K562 (cell line): ENCODE measurements at regions not wholly inside any gene's neighbourhood (a gene's known extent, or its start where the extent isn't known, plus 50 kb on each side); places are given as distances from the start of the nearest gene placed in this dataset.

Experiments
- ATAC-seq: fragments of 200-7000 bp; cut with Tn5 transposase; 3 replicates; pipeline ENCODE4 v1.9.1; 2020; ENCODE audit warnings: moderate library complexity
- BruUV-seq: library from RNA; stranded (reverse); fragments of 400-500 nt; replicated peaks from 2 replicates; lab custom pipeline; 2021; lab: Mats Ljungman, UMichigan
- CTCF ChIA-PET: fragments of 300-600 bp; formaldehyde crosslinking; extraction: SDS; loops from one replicate; lab custom pipeline; 2021; ENCODE audit warnings: low intra/inter-chr PET ratio; lab: Yijun Ruan, JAX
- POLR2A ChIA-PET: fragments of 300-600, 350-650 bp; sonication (Branson Sonifier 250); formaldehyde crosslinking; extraction: SDS; loops from one replicate; lab custom pipeline; 2021; ENCODE audit warnings: antibody characterized with exemption, inconsistent platforms; lab: Yijun Ruan, JAX
- DNase-seq, 4 experiments: peaks; one replicate each; pipeline versions ENCODE4 v3.0.0 to v3.0.0-alpha.2; 2011 to 2018; ENCODE audit warnings: low spot score in 3 of 4, mixed read lengths in 3 of 4; ENCODE audit errors: extremely low read depth in 1 of 4
- FAIRE-seq: peaks from 2 replicates; lab custom pipeline; 2011; peaks lifted over from hg19 to GRCh38; lab: Jason Lieb, UNC
- H2AFZ ChIP-seq: 2 replicates; pipeline ENCODE4 v1.6.0; 2011; ENCODE audit warnings: low read depth, low read length, control low read depth, inconsistent platforms
- H3K27ac ChIP-seq: fragments of 200-600 bp; 3 replicates; pipeline ENCODE4 v1.8.0; 2011; ENCODE audit warnings: low read depth, mild to moderate bottlenecking, control low read depth, inconsistent platforms, low read length, moderate library complexity, mixed read lengths; ENCODE audit errors: extremely low read depth
- H3K27me3 ChIP-seq, 2 experiments: fragments of 300-600 bp in 1 of 2; 2 replicates in 1 of 2; 3 replicates in 1 of 2; pipeline versions ENCODE4 v1.6.0 to v1.8.0; 2011; ENCODE audit warnings: inconsistent platforms in 2 of 2, low read length in 2 of 2, mild to moderate bottlenecking in 1 of 2, mixed read lengths in 1 of 2, moderate library complexity in 1 of 2; ENCODE audit not compliant: control insufficient read depth in 2 of 2, insufficient read depth in 2 of 2
- H3K36me3 ChIP-seq: fragments of 300-600 bp; 3 replicates; pipeline ENCODE4 v1.8.0; 2011; ENCODE audit warnings: mild to moderate bottlenecking, low read length, inconsistent platforms; ENCODE audit not compliant: control insufficient read depth, insufficient read depth
- H3K4me1 ChIP-seq, 2 experiments: fragments of 200-600 bp in 1 of 2; replicated peaks in 1 of 2; 2 replicates in 1 of 2; 3 replicates in 1 of 2; pipeline versions ENCODE4 v1.5.1 to v1.8.0; 2011; ENCODE audit warnings: inconsistent platforms in 2 of 2, low read length in 2 of 2, mild to moderate bottlenecking in 1 of 2, mixed read lengths in 1 of 2, moderate library complexity in 1 of 2; ENCODE audit not compliant: control insufficient read depth in 2 of 2, insufficient read depth in 2 of 2
- H3K4me2 ChIP-seq: 2 replicates; pipeline ENCODE4 v1.6.1; 2011; ENCODE audit warnings: low read length, control low read depth, inconsistent platforms, mixed read lengths; ENCODE audit not compliant: insufficient read depth
- H3K4me3 ChIP-seq: fragments of 200-600 bp; sonication (generic), shearing (Covaris generic); 2 replicates; pipeline ENCODE4 v1.5.1; 2016; ENCODE audit warnings: control low read depth, inconsistent platforms
- H3K79me2 ChIP-seq: fragments of 200-600 bp; 3 replicates; pipeline ENCODE4 v1.8.0; 2011; ENCODE audit warnings: low read length, inconsistent platforms; ENCODE audit not compliant: control insufficient read depth, insufficient read depth
- H3K9ac ChIP-seq, 2 experiments: 2 replicates each; pipeline versions ENCODE4 v1.6.0 to v1.6.1; 2011; ENCODE audit warnings: low read depth in 2 of 2, low read length in 2 of 2, control low read depth in 1 of 2, inconsistent platforms in 1 of 2, mild to moderate bottlenecking in 1 of 2, mixed read lengths in 1 of 2; ENCODE audit not compliant: insufficient read depth in 1 of 2
- H3K9me1 ChIP-seq: one replicate; pipeline ENCODE4 v1.6.0; 2011; ENCODE audit warnings: inconsistent platforms, mild to moderate bottlenecking, low read length, moderate library complexity; ENCODE audit not compliant: control insufficient read depth, insufficient read depth
- H3K9me3 ChIP-seq: replicated peaks from 2 replicates; pipeline ENCODE4 v1.5.1; 2011; ENCODE audit warnings: low read depth, low read length, inconsistent platforms; ENCODE audit not compliant: control insufficient read depth, insufficient read depth
- H4K20me1 ChIP-seq: replicated peaks from 2 replicates; pipeline ENCODE4 v1.6.1; 2011; ENCODE audit warnings: low read length, inconsistent platforms, mixed read lengths; ENCODE audit not compliant: control insufficient read depth, insufficient read depth
- ARID1B ChIP-seq: fragments of 450-650 bp; IDR thresholded peaks from 2 replicates; pipeline ENCODE4 v1.6.1; 2016; ENCODE audit warnings: antibody characterized with exemption, mild to moderate bottlenecking, inconsistent platforms
- CTCFL ChIP-seq: IDR thresholded peaks from 2 replicates; pipeline ENCODE4 v1.6.1; 2011; ENCODE audit warnings: borderline replicate concordance, low read depth, mild to moderate bottlenecking, moderate library complexity, low read length; ENCODE audit not compliant: insufficient read depth, poor library complexity, severe bottlenecking
- HDGF ChIP-seq: fragments of 450-650 bp; IDR thresholded peaks from 2 replicates; pipeline ENCODE4 v1.6.1; 2016
- HINFP ChIP-seq: fragments of 450-650 bp; conservative IDR thresholded peaks from 2 replicates; pipeline ENCODE4 v1.6.1; 2016; ENCODE audit warnings: missing genetic modification characterization, low read depth, mild to moderate bottlenecking, control low read depth, missing compliant biosample characterization
- HNRNPUL1 ChIP-seq: fragments of 200-400 bp; formaldehyde crosslinking; IDR thresholded peaks from 2 replicates; pipeline ENCODE4 v1.6.1; 2017; ENCODE audit warnings: low read length
- KDM5B ChIP-seq: fragments of 200-600 bp; sonication (generic); IDR thresholded peaks from 2 replicates; pipeline ENCODE4 v1.6.1; 2012; ENCODE audit warnings: low read depth, mild to moderate bottlenecking, moderate library complexity, low read length, control low read depth, inconsistent platforms; ENCODE audit not compliant: insufficient replicate concordance
- MYC ChIP-seq, 2 experiments: fragments of 250-450 bp in 1 of 2; sonication (Bioruptor Pico) in 1 of 2; IDR thresholded peaks; 2 replicates each; pipeline versions ENCODE4 v1.5.1 to v1.6.1; 2012 to 2021; ENCODE audit warnings: low read depth in 2 of 2, borderline replicate concordance in 1 of 2, improper control_type of control experiment in 1 of 2, low read length in 1 of 2, mild to moderate bottlenecking in 1 of 2, moderate library complexity in 1 of 2
- PREB ChIP-seq: sonication (generic); formaldehyde crosslinking; IDR thresholded peaks from 2 replicates; pipeline ENCODE4 v1.8.1; 2023; ENCODE audit warnings: mild to moderate bottlenecking, missing genetic modification reagents
- ZNF311 ChIP-seq: fragments of 250-450 bp; sonication (Bioruptor Pico); IDR thresholded peaks from 2 replicates; pipeline ENCODE4 v1.4.0; 2020; ENCODE audit warnings: mild to moderate bottlenecking, moderate library complexity
- WGBS: fragments of 100-300 bp; shearing (Covaris generic); methylation state at CpG from one replicate; pipeline ENCODE4 v1.1.6; 2016; ENCODE audit warnings: low coverage, mixed read lengths; ENCODE audit not compliant: insufficient coverage; ENCODE audit errors: missing lambda C conversion rate; 5-methylcytosine and 5-hydroxymethylcytosine counted together
- in situ Hi-C: fragments of 300-500 bp; cut with MboI; formaldehyde crosslinking; loops from 4 replicates; pipeline ENCODE4 v1.15.0; 2018; ENCODE audit warnings: inconsistent platforms, mixed read lengths
- intact Hi-C: fragments of 100-400 bp; cut with micrococcal nuclease; formaldehyde crosslinking; loops from 2 replicates; pipeline ENCODE4 v1.14.2; 2022

- CTCF ChIA-PET, result no interaction called here
- in situ Hi-C loops, result no loop called here
These were observed 235.0 kb downstream of the ACTL7B start for GRCh38 chr9:108620767-108621166.

More at GRCh38 chr9:108620767-108621166, 235.0 kb downstream of the ACTL7B start:
- intact Hi-C loops, result no loop called here
- no peaks in the 10 kb centered on the region for H4K20me1 ChIP-seq
- H3K4me2 ChIP-seq, result no peak overlapping the region
- WGBS, result 3% methylated on average over 2 of the region's 2 CpGs
- H2AFZ ChIP-seq, result no peak overlapping the region
- no peak overlapping the region for H3K27ac ChIP-seq
- ATAC-seq, result no peak
- no peaks in the 10 kb centered on the region for H3K27me3 ChIP-seq
- H3K9ac ChIP-seq, result no peak overlapping the region
- H3K36me3 ChIP-seq, result no peaks in the 10 kb centered on the region
- FAIRE-seq, result no peak
- DNase-seq, result no peak
- no peak for TF ChIP-seq ZNF311 (CRISPR knock-in tag)
- TF ChIP-seq HINFP (tag), result no peak
- no peak for TF ChIP-seq HDGF
- TF ChIP-seq CTCFL, result no peak
- no peak for TF ChIP-seq PREB (CRISPR knock-in tag)
- no peak for TF ChIP-seq KDM5B
- no peak for TF ChIP-seq ARID1B
- no peak for TF ChIP-seq MYC (IDR thresholded peaks at IDR 0.05; ENCODE audit: low read depth, low read length)
- no peak for TF ChIP-seq MYC (CRISPR knock-in tag; IDR thresholded peaks at IDR 0.05; ENCODE audit: borderline replicate concordance, low read depth)
- TF ChIP-seq HNRNPUL1, result no peak
- TF ChIP-seq, all 486 proteins: peak for 0
- Histone ChIP-seq H3K79me2 (no peaks in the 10 kb centered on the region), H3K9me1 (no peaks in the 10 kb centered on the region), H3K4me1 (no peaks in the 10 kb centered on the region), H3K4me3 (no peak overlapping the region), H3K9me3 (no peaks in the 10 kb centered on the region)
- BruUV-seq, result no TSS peak
- POLR2A ChIA-PET, result no interaction called here
